Fibroblast of mammary gland (primary cell): ENCODE measurements at regions not wholly inside any gene's neighbourhood (a gene's known extent, or its start where the extent isn't known, plus 50 kb on each side); places are given as distances from the start of the nearest gene placed in this dataset.

Source experiments
- DNase-seq: peaks from one replicate; pipeline ENCODE4 v3.0.0-alpha.2; 2010; ENCODE audit warnings: low read depth
- H3K4me3 ChIP-seq: 2 replicates; pipeline ENCODE4 v1.5.1; 2011; ENCODE audit warnings: low read depth, mild to moderate bottlenecking, low read length, moderate library complexity; ENCODE audit not compliant: control insufficient read depth
- TF ChIP-seq, protein P1 (sequence below): conservative IDR thresholded peaks from 2 replicates; pipeline ENCODE4 v1.5.1; 2011; ENCODE audit warnings: low read depth, low read length, inconsistent platforms; ENCODE audit not compliant: control insufficient read depth, insufficient read depth

DNA sequence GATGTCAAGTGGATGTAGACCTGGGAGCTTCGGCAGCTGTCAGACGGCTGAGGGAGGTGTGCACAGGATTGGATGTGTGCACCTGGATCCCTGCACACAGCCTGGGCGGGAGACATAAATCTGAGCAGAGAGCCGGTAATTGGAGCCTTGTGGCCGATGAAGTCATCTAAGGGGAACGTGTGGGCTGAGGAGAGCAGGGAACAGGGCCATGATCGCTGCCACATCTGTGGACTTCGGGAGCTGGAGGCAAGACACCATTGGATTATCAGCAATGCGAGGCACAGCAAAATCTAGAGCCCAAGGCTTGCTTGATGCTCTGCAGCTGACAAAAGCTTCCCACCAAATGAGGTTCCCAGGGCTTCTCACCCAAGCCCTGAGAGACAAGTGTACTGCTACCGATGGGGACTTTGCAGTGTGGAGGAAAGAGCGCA lies 147.7 kb downstream of the PTPN20 start:
- no peak overlapping the region for H3K4me3 ChIP-seq
- DNase-seq: peak; percentile 13
- TF ChIP-seq, protein P1, sequence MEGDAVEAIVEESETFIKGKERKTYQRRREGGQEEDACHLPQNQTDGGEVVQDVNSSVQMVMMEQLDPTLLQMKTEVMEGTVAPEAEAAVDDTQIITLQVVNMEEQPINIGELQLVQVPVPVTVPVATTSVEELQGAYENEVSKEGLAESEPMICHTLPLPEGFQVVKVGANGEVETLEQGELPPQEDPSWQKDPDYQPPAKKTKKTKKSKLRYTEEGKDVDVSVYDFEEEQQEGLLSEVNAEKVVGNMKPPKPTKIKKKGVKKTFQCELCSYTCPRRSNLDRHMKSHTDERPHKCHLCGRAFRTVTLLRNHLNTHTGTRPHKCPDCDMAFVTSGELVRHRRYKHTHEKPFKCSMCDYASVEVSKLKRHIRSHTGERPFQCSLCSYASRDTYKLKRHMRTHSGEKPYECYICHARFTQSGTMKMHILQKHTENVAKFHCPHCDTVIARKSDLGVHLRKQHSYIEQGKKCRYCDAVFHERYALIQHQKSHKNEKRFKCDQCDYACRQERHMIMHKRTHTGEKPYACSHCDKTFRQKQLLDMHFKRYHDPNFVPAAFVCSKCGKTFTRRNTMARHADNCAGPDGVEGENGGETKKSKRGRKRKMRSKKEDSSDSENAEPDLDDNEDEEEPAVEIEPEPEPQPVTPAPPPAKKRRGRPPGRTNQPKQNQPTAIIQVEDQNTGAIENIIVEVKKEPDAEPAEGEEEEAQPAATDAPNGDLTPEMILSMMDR: no peak

GRCh38 chr10:47059606-47060311 lies 148.5 kb downstream of the PTPN20 start:
- TF ChIP-seq, protein P1: no peak
- no peak for DNase-seq
- no peak overlapping the region for H3K4me3 ChIP-seq

DNA sequence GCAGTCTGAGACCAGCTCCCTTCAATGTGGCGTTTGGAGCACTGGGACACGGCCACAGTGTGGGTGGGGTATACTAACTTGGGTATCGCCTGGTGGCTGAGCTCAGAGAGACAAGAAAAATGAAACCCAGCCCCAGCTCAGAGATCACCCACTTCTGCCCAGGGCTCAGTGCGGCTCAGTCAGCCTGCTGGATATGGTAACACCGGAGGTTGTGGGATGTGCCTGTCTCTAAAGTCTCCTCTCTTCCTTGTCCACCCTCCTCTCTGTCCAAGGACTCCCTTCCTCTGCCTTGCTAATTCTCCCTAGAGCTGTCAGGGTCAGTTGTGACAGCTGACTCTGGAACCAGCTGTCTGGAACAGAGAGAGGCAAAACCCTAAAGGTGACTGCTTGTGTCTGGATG lies 149.1 kb downstream of the PTPN20 start:
- no peak for DNase-seq
- TF ChIP-seq, protein P1: no peak

DNA sequence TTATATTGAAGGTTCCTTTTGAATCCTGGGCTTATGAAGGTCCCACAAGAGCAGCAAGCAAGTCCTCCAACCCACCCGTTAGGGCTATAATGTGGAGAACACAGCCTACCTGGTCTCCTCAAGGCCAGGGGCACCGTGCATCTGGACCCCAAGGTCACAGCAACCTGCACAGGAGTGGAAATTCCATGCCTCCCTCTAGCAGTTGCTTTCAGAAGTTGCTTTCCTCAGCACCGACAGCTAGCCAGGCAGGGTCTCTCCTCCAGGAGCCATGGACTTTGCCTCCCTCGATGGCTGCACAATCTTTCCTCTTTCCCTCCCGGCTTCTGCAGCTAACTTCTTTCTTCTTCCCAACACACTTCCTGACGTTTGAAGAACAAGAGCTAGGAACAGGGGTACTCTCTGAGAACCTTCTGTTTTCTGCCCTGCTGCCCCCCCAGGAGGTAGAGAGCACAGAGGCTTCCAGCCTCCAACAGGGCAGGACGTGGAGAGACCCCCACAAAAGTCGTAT lies 149.8 kb downstream of the PTPN20 start:
- DNase-seq: no peak
- H3K4me3 ChIP-seq: no peak overlapping the region
- TF ChIP-seq, protein P1: no peak

More for the DNA sequence above, 149.1 kb downstream of the PTPN20 start:
- H3K4me3 ChIP-seq: no peak overlapping the region

GRCh38 chr10:47061776-47062175 lies 150.5 kb downstream of the PTPN20 start:
- DNase-seq: no peak
- no peak overlapping the region for H3K4me3 ChIP-seq
- TF ChIP-seq, protein P1: no peak

- TF ChIP-seq, protein P1: peak; percentile 21
- peak; percentile 2 for DNase-seq
- no peak overlapping the region for H3K4me3 ChIP-seq
These were observed 151.4 kb downstream of the PTPN20 start for GRCh38 chr10:47062441-47063200.
